ENCODE measurements at regions not wholly inside any gene's neighbourhood (a gene's known extent, or its start where the extent isn't known, plus 50 kb on each side); places are given as distances from the start of the nearest gene placed in this dataset.

- WGBS, 2 experiments (ENCODE audit: extremely low coverage in 1 of 2, insufficient coverage in 1 of 2, insufficient read length in 1 of 2, insufficient replicate concordance in 2 of 2, low coverage in 1 of 2, low lambda C conversion rate in 2 of 2, missing lambda C conversion rate in 1 of 2), result 89% methylated on average over 14 of the region's 14 CpGs; no CpG with 5 or more reads in 1 of the 2 experiments
- CTCF ChIA-PET (ENCODE audit: partially characterized antibody), result no interaction called here
- no peak for TF ChIP-seq CTCF (IDR thresholded peaks at IDR 0.05; ENCODE audit: control extremely low read depth in 1 of 3, insufficient read depth in 1 of 3, low read depth in 1 of 3, low read length in 3 of 3)
- TF ChIP-seq SIRT6 (IDR thresholded peaks at IDR 0.05; ENCODE audit: low read length), result no peak
- TF ChIP-seq KDM1A (IDR thresholded peaks at IDR 0.05; ENCODE audit: borderline replicate concordance, low read length), result no peak
These were observed 124.5 kb upstream of the SALL4 start for GRCh38 chr20:51926670-51927305.

More at GRCh38 chr20:51926670-51927305, 124.5 kb upstream of the SALL4 start:
- no peaks in the 10 kb centered on the region for H3K9me3 ChIP-seq (ENCODE audit: insufficient read depth in 2 of 2, low read depth in 1 of 2, low read length in 1 of 2)
- H2BK20ac ChIP-seq (ENCODE audit: low read length), result no peak overlapping the region
- no peak overlapping the region for H2AK5ac ChIP-seq (ENCODE audit: low read depth, low read length)
- no peak overlapping the region for H2BK15ac ChIP-seq (ENCODE audit: low read length)
- no peak overlapping the region for H3K56ac ChIP-seq (replicated peaks; ENCODE audit: insufficient read length, low read depth, low read length)
- DNase-seq (ENCODE audit: low read depth in 1 of 2, low spot score in 2 of 2), result no peak
- no peak for FAIRE-seq
- POLR2A ChIA-PET (ENCODE audit: partially characterized antibody), result interaction anchor here (0.7 to 1.2 kb wide), 2 partner anchors 9 to 25 kb away, joined by 3 read pairs; no protein-coding TSS in a partner anchor
- H2AFZ ChIP-seq (ENCODE audit: low read length), result no peak overlapping the region
- H3K23ac ChIP-seq (ENCODE audit: insufficient read length), result no peak overlapping the region
- no peak overlapping the region for H3K14ac ChIP-seq (ENCODE audit: insufficient read length)
- H3K9ac ChIP-seq (replicated peaks in 1 of 4; ENCODE audit: extremely low read depth in 1 of 4, low read depth in 3 of 4, low read length in 3 of 4), result no peak overlapping the region
- H3K79me2 ChIP-seq (ENCODE audit: control insufficient read depth in 1 of 2, insufficient read depth in 2 of 2, low read length in 2 of 2), result no peaks in the 10 kb centered on the region
- H4K91ac ChIP-seq (replicated peaks; ENCODE audit: insufficient read length, low read length), result no peak overlapping the region
- H3K36me3 ChIP-seq (ENCODE audit: control insufficient read depth in 2 of 4, insufficient read depth in 4 of 4, low read length in 3 of 4), result no peaks in the 10 kb centered on the region
- H3K27ac ChIP-seq (ENCODE audit: low read depth, low read length), result no peak overlapping the region
- H3K79me1 ChIP-seq (ENCODE audit: low read depth, low read length), result no peaks in the 10 kb centered on the region
- H4K20me1 ChIP-seq (replicated peaks in 1 of 2; ENCODE audit: control insufficient read depth in 1 of 2, insufficient read depth in 2 of 2, low read length in 2 of 2), result no peaks in the 10 kb centered on the region
- no peaks in the 10 kb centered on the region for H3K27me3 ChIP-seq (replicated peaks in 1 of 4; ENCODE audit: control insufficient read depth in 3 of 4, extremely low read depth in 1 of 4, insufficient read depth in 3 of 4, low read length in 3 of 4)
- no peak overlapping the region for H2BK5ac ChIP-seq (ENCODE audit: low read depth, low read length)
- no peaks in the 10 kb centered on the region for H3K23me2 ChIP-seq (ENCODE audit: low read depth, low read length)
- H3K18ac ChIP-seq (ENCODE audit: extremely low read depth, low read length), result no peak overlapping the region
- no peaks in the 10 kb centered on the region for H3K4me1 ChIP-seq (replicated peaks in 1 of 4; ENCODE audit: control insufficient read depth in 3 of 4, insufficient read depth in 4 of 4, low read length in 3 of 4)
- H2BK120ac ChIP-seq (replicated peaks; ENCODE audit: low read depth, low read length), result no peak overlapping the region
- H4K8ac ChIP-seq (ENCODE audit: extremely low read depth, insufficient read depth, low read length), result no peak overlapping the region
- H3K4me2 ChIP-seq (ENCODE audit: insufficient read depth in 1 of 2, low read depth in 2 of 2, low read length in 2 of 2), result no peak overlapping the region
- H2BK12ac ChIP-seq (ENCODE audit: low read depth, low read length), result no peak overlapping the region
- H4K5ac ChIP-seq (ENCODE audit: insufficient read length, low read depth, low read length), result no peak overlapping the region
- H3K4ac ChIP-seq (replicated peaks; ENCODE audit: insufficient read length, low read depth, low read length), result no peak overlapping the region
- H3K4me3 ChIP-seq (ENCODE audit: extremely low read depth in 1 of 4, insufficient read depth in 2 of 4, low read depth in 3 of 4, low read length in 4 of 4), result no peak overlapping the region

All from H1 (cell line).